A549 (cell line): ENCODE measurements at regions not wholly inside any gene's neighbourhood (a gene's known extent, or its start where the extent isn't known, plus 50 kb on each side); places are given as distances from the start of the nearest gene placed in this dataset.

Experiments
- ATAC-seq, 2 experiments: fragments of 200-7000 bp in 1 of 2; fragments of >200 bp in 1 of 2; cut with Nextera tagmentation in 1 of 2; cut with Tn5 transposase in 1 of 2; 3 replicates each; pipeline versions ENCODE4 v1.8.0 to v1.9.1; 2018 to 2020; ENCODE audit warnings: mild to moderate bottlenecking in 1 of 2, moderate library complexity in 1 of 2
- CTCF ChIA-PET: fragments of 300-600 bp; sonication (Branson Sonifier 250); formaldehyde crosslinking; extraction: SDS; loops from one replicate; lab custom pipeline; 2021; ENCODE audit warnings: antibody characterized with exemption, inconsistent platforms; lab: Yijun Ruan, JAX
- POLR2A ChIA-PET: fragments of 350-600 bp; formaldehyde crosslinking; extraction: SDS; loops from one replicate; lab custom pipeline; 2021; ENCODE audit warnings: antibody characterized with exemption, inconsistent platforms; lab: Yijun Ruan, JAX
- DNase-seq, 2 experiments: peaks; one replicate each; pipeline versions ENCODE4 v3.0.0 to v3.0.0-alpha.2; 2011 to 2016; ENCODE audit warnings: low read depth in 1 of 2, low spot score in 1 of 2
- FAIRE-seq: peaks from 2 replicates; lab custom pipeline; 2011; peaks lifted over from hg19 to GRCh38; lab: Jason Lieb, UNC
- H3K27ac ChIP-seq, 2 experiments: fragments of >200 bp; sonication (Bioruptor Twin); formaldehyde crosslinking; 3 replicates each; pipeline ENCODE4 v1.5.1; 2016 to 2017
- H3K4me1 ChIP-seq: fragments of >200 bp; sonication (Bioruptor Twin); formaldehyde crosslinking; 3 replicates; pipeline ENCODE4 v1.6.1; 2016
- H3K4me2 ChIP-seq: fragments of >200 bp; sonication (Bioruptor Twin); formaldehyde crosslinking; 3 replicates; pipeline ENCODE4 v1.6.1; 2016
- H3K4me3 ChIP-seq: fragments of >200 bp; sonication (Bioruptor Twin); formaldehyde crosslinking; 3 replicates; pipeline ENCODE4 v1.5.1; 2016
- H3K9me3 ChIP-seq: fragments of >200 bp; sonication (Bioruptor Twin); formaldehyde crosslinking; 3 replicates; pipeline ENCODE4 v1.6.1; 2016
- CBX2 ChIP-seq: fragments of 200-600 bp; sonication (generic); IDR thresholded peaks from 2 replicates; pipeline ENCODE4 v1.6.1; 2016; ENCODE audit warnings: low read depth, mild to moderate bottlenecking, borderline replicate concordance
- CHD2 ChIP-seq: fragments of 150-350 bp; IDR thresholded peaks from 2 replicates; pipeline ENCODE4 v1.6.1; 2014; ENCODE audit warnings: low read length; ENCODE audit not compliant: partially characterized antibody
- FOXS1 ChIP-seq: fragments of 250-450 bp; sonication (Bioruptor Pico); IDR thresholded peaks from 2 replicates; pipeline ENCODE4 v1.5.0; 2020; ENCODE audit warnings: mild to moderate bottlenecking, moderate library complexity
- GATA3 ChIP-seq: IDR thresholded peaks from 2 replicates; pipeline ENCODE4 v1.6.1; 2012; ENCODE audit warnings: borderline replicate concordance
- HMGXB4 ChIP-seq: fragments of 250-450 bp; sonication (Bioruptor Pico); IDR thresholded peaks from 2 replicates; pipeline ENCODE4 v1.5.0; 2021; ENCODE audit warnings: mild to moderate bottlenecking, moderate library complexity, borderline replicate concordance
- JUN ChIP-seq, 2 experiments: fragments of >200 bp; sonication (Bioruptor Twin); formaldehyde crosslinking; IDR thresholded peaks; 2 replicates in 1 of 2; 3 replicates in 1 of 2; pipeline ENCODE4 v1.6.1; 2016 to 2017
- KDM1A ChIP-seq: fragments of 200-600 bp; sonication (generic); IDR thresholded peaks from 2 replicates; pipeline ENCODE4 v1.6.1; 2016; ENCODE audit warnings: low read depth, mild to moderate bottlenecking
- KDM5A ChIP-seq: fragments of 200-600 bp; sonication (generic); IDR thresholded peaks from 2 replicates; pipeline ENCODE4 v1.6.1; 2016; ENCODE audit warnings: antibody characterized with exemption, mild to moderate bottlenecking
- NFE2L2 ChIP-seq: fragments of 150-350 bp; conservative IDR thresholded peaks from 2 replicates; pipeline ENCODE4 v1.6.1; 2014; ENCODE audit warnings: low read length
- NPAS2 ChIP-seq: fragments of 250-450 bp; sonication (Bioruptor Pico); IDR thresholded peaks from 2 replicates; pipeline ENCODE4 v1.8.0; 2022; ENCODE audit warnings: mild to moderate bottlenecking, moderate library complexity, borderline replicate concordance
- NR3C1 ChIP-seq: fragments of >200 bp; sonication (Bioruptor Twin); formaldehyde crosslinking; IDR thresholded peaks from 3 replicates; pipeline ENCODE4 v1.6.1; 2017
- PBX3 ChIP-seq: IDR thresholded peaks from 2 replicates; pipeline ENCODE4 v1.6.1; 2012
- POLR2A ChIP-seq: IDR thresholded peaks from 2 replicates; pipeline ENCODE4 v1.6.1; 2012; ENCODE audit warnings: mild to moderate bottlenecking, low read length
- RAD21 ChIP-seq, 2 experiments: fragments of >200 bp in 1 of 2; sonication (Bioruptor Twin) in 1 of 2; formaldehyde crosslinking in 1 of 2; IDR thresholded peaks in 1 of 2; conservative IDR thresholded peaks in 1 of 2; 2 replicates in 1 of 2; 3 replicates in 1 of 2; pipeline ENCODE4 v1.6.1; 2012 to 2018; ENCODE audit warnings: inconsistent platforms in 1 of 2
- RCOR1 ChIP-seq: fragments of 150-350 bp; IDR thresholded peaks from 2 replicates; pipeline ENCODE4 v1.6.1; 2014; ENCODE audit warnings: antibody characterized with exemption, low read length, low read depth
- TP53 ChIP-seq: fragments of 250-450 bp; sonication (Bioruptor Pico); IDR thresholded peaks from 2 replicates; pipeline ENCODE4 v1.5.0; 2021; ENCODE audit warnings: mild to moderate bottlenecking, moderate library complexity
- USF2 ChIP-seq: fragments of 450-650 bp; IDR thresholded peaks from 2 replicates; pipeline ENCODE4 v1.6.1; 2014; ENCODE audit warnings: antibody characterized with exemption
- ZC3H11A ChIP-seq: fragments of 450-650 bp; IDR thresholded peaks from 2 replicates; pipeline ENCODE4 v1.6.1; 2014; ENCODE audit warnings: antibody characterized with exemption, mild to moderate bottlenecking
- WGBS: methylation state at CpG from one replicate; pipeline ENCODE4 v1.1.6; 2017; ENCODE audit errors: missing lambda C conversion rate; 5-methylcytosine and 5-hydroxymethylcytosine counted together
- TF ChIP-seq, protein P1 (sequence below): fragments of >200 bp; sonication (Bioruptor Twin); formaldehyde crosslinking; IDR thresholded peaks from 2 replicates; pipeline ENCODE4 v1.6.1; 2016
- TF ChIP-seq, protein P2 (sequence below): fragments of 200-600 bp; sonication (generic); IDR thresholded peaks from 2 replicates; pipeline ENCODE4 v1.6.1; 2016; ENCODE audit warnings: antibody characterized with exemption, mild to moderate bottlenecking, moderate library complexity
- TF ChIP-seq, protein P3 (sequence below): IDR thresholded peaks from 2 replicates; pipeline ENCODE4 v1.6.1; 2012; ENCODE audit warnings: low read depth, borderline replicate concordance

- WGBS, result 3% methylated on average over 5 of the region's 5 CpGs
- CTCF ChIA-PET, result no interaction called here
- DNase-seq, result no peak
- POLR2A ChIA-PET, result no interaction called here
- ATAC-seq, result no peak
- Histone ChIP-seq H3K4me1 (no peaks in the 10 kb centered on the region), H3K9me3 (no peaks in the 10 kb centered on the region), H3K27ac (no peak overlapping the region), H3K4me2 (no peak overlapping the region), H3K4me3 (no peak overlapping the region)
- TF ChIP-seq HMGXB4 (CRISPR knock-in tag) (no peak), NR3C1 (no peak), ZC3H11A (no peak), TP53 (CRISPR knock-in tag) (no peak), USF2 (no peak), POLR2A (no peak), FOXS1 (no peak), NPAS2 (CRISPR knock-in tag) (no peak), CHD2 (no peak), RAD21 (conservative IDR thresholded peaks at IDR 0.05 in 1 of 2, IDR thresholded peaks at IDR 0.05 in 1 of 2) (no peak), GATA3 (no peak), KDM1A (no peak), JUN (IDR thresholded peaks at IDR 0.05) (no peak), RCOR1 (no peak), NFE2L2 (no peak)
- TF ChIP-seq, protein P1, sequence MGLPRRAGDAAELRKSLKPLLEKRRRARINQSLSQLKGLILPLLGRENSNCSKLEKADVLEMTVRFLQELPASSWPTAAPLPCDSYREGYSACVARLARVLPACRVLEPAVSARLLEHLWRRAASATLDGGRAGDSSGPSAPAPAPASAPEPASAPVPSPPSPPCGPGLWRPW, result no peak
- TF ChIP-seq, protein P2, sequence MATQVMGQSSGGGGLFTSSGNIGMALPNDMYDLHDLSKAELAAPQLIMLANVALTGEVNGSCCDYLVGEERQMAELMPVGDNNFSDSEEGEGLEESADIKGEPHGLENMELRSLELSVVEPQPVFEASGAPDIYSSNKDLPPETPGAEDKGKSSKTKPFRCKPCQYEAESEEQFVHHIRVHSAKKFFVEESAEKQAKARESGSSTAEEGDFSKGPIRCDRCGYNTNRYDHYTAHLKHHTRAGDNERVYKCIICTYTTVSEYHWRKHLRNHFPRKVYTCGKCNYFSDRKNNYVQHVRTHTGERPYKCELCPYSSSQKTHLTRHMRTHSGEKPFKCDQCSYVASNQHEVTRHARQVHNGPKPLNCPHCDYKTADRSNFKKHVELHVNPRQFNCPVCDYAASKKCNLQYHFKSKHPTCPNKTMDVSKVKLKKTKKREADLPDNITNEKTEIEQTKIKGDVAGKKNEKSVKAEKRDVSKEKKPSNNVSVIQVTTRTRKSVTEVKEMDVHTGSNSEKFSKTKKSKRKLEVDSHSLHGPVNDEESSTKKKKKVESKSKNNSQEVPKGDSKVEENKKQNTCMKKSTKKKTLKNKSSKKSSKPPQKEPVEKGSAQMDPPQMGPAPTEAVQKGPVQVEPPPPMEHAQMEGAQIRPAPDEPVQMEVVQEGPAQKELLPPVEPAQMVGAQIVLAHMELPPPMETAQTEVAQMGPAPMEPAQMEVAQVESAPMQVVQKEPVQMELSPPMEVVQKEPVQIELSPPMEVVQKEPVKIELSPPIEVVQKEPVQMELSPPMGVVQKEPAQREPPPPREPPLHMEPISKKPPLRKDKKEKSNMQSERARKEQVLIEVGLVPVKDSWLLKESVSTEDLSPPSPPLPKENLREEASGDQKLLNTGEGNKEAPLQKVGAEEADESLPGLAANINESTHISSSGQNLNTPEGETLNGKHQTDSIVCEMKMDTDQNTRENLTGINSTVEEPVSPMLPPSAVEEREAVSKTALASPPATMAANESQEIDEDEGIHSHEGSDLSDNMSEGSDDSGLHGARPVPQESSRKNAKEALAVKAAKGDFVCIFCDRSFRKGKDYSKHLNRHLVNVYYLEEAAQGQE, result no peak
- TF ChIP-seq, protein P3, sequence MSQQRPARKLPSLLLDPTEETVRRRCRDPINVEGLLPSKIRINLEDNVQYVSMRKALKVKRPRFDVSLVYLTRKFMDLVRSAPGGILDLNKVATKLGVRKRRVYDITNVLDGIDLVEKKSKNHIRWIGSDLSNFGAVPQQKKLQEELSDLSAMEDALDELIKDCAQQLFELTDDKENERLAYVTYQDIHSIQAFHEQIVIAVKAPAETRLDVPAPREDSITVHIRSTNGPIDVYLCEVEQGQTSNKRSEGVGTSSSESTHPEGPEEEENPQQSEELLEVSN, result no peak
- FAIRE-seq, result peak; percentile 61
Measured at GRCh38 chrX:78513971-78514738, 145.0 kb downstream of the RTL3 start.

GRCh38 chrX:78506248-78506647 is 152.9 kb downstream of the RTL3 start:
- Histone ChIP-seq H3K27ac (no peak overlapping the region), H3K4me2 (no peak overlapping the region), H3K4me3 (no peak overlapping the region), H3K9me3 (no peaks in the 10 kb centered on the region), H3K4me1 (no peaks in the 10 kb centered on the region)
- FAIRE-seq (no peak), DNase-seq (no peak), ATAC-seq (no peak)
- POLR2A ChIA-PET, result no interaction called here
- 3% methylated on average over 1 of the region's 1 CpG for WGBS
- CTCF ChIA-PET, result no interaction called here
- TF ChIP-seq NFE2L2 (no peak), KDM5A (no peak), JUN (IDR thresholded peaks at IDR 0.05) (no peak), PBX3 (no peak), CBX2 (no peak)
